ENCODE measurements at regions not wholly inside any gene's neighbourhood (a gene's known extent, or its start where the extent isn't known, plus 50 kb on each side); places are given as distances from the start of the nearest gene placed in this dataset.

GRCh38 chr6:149223904-149224351 lies 93.6 kb upstream of the TAB2 start:
- no peak for TF ChIP-seq EZH2phosphoT487 (IDR thresholded peaks at IDR 0.05; ENCODE audit: borderline replicate concordance, low read depth, low read length)
- TF ChIP-seq CTCF (conservative IDR thresholded peaks at IDR 0.05; ENCODE audit: low read length) = no peak

All from OCI-LY7 (cell line).